ENCODE measurements at regions not wholly inside any gene's neighbourhood (a gene's known extent, or its start where the extent isn't known, plus 50 kb on each side); places are given as distances from the start of the nearest gene placed in this dataset.

DNA sequence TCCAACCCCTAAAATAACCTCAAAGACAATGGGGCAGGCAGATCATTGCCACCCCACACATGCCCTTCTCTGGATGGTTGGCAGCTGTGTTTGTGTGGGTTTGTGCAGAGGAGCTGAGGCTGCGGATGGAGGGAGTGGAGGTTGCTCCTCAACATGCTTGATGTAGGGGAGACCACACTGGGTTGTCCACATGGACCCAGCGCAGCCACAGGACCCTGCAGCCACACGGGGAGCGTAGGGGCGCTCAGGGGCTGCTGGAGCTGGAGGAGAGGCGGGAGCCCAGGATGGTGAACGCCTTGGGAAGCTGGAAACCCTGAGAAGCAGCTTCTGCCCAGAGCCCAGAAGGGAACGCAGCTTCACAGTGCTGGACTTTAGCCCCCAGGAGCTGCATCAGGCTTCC, 56.3 kb upstream of the TMEM18 start:
- Histone ChIP-seq H3K4me2 (no peak overlapping the region), H3K27me3 (ENCODE audit: insufficient read depth) (no peaks in the 10 kb centered on the region), H3K27ac (ENCODE audit: low read depth in 2 of 2, low read length in 1 of 2) (no peak overlapping the region), H3K36me3 (replicated peaks in 1 of 2; ENCODE audit: control insufficient read depth in 1 of 2, insufficient read depth in 2 of 2, low read length in 1 of 2) (no peaks in the 10 kb centered on the region), H3K4me1 (ENCODE audit: control insufficient read depth in 1 of 2, insufficient read depth in 2 of 2, low read depth in 1 of 2, low read length in 1 of 2) (peaks cover 0 to 1% of the 10 kb centered on the region in 2 experiments; a peak in 1 of 4 replicates), H3K9ac (no peak overlapping the region), H3K4me3 (ENCODE audit: low read depth in 2 of 2, low read length in 1 of 2) (no peak overlapping the region), H3K79me2 (ENCODE audit: insufficient read depth) (no peaks in the 10 kb centered on the region), H3K9me2 (no peaks in the 10 kb centered on the region), H2AFZ (ENCODE audit: low read depth) (no peak overlapping the region), H3F3A (replicated peaks; ENCODE audit: insufficient read depth) (peaks cover 3% of the 10 kb centered on the region), H4K20me1 (ENCODE audit: insufficient read depth) (no peaks in the 10 kb centered on the region), H3K9me3 (no peaks in the 10 kb centered on the region)
- DNase-seq: no peak
- POLR2A ChIA-PET: no interaction called here
- CTCF ChIA-PET: interaction anchor here (1.6 to 4.7 kb wide), 2 partner anchors 19 to 45 kb away, joined by 4 to 32 read pairs; no protein-coding TSS in a partner anchor
- no peak for TF ChIP-seq NFIC (IDR thresholded peaks at IDR 0.05; ENCODE audit: borderline replicate concordance)
- TF ChIP-seq FOSL2 (IDR thresholded peaks at IDR 0.05; ENCODE audit: borderline replicate concordance, low read depth): no peak
- TF ChIP-seq, protein P1, sequence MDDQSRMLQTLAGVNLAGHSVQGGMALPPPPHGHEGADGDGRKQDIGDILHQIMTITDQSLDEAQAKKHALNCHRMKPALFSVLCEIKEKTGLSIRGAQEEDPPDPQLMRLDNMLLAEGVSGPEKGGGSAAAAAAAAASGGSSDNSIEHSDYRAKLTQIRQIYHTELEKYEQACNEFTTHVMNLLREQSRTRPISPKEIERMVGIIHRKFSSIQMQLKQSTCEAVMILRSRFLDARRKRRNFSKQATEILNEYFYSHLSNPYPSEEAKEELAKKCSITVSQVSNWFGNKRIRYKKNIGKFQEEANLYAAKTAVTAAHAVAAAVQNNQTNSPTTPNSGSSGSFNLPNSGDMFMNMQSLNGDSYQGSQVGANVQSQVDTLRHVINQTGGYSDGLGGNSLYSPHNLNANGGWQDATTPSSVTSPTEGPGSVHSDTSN (IDR thresholded peaks at IDR 0.05): no peak
- TF ChIP-seq, protein P2, sequence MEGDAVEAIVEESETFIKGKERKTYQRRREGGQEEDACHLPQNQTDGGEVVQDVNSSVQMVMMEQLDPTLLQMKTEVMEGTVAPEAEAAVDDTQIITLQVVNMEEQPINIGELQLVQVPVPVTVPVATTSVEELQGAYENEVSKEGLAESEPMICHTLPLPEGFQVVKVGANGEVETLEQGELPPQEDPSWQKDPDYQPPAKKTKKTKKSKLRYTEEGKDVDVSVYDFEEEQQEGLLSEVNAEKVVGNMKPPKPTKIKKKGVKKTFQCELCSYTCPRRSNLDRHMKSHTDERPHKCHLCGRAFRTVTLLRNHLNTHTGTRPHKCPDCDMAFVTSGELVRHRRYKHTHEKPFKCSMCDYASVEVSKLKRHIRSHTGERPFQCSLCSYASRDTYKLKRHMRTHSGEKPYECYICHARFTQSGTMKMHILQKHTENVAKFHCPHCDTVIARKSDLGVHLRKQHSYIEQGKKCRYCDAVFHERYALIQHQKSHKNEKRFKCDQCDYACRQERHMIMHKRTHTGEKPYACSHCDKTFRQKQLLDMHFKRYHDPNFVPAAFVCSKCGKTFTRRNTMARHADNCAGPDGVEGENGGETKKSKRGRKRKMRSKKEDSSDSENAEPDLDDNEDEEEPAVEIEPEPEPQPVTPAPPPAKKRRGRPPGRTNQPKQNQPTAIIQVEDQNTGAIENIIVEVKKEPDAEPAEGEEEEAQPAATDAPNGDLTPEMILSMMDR (IDR thresholded peaks at IDR 0.05): no peak
- no peak for TF ChIP-seq RCOR1 (IDR thresholded peaks at IDR 0.05; ENCODE audit: low read length)
- no peak for TF ChIP-seq NRF1 (IDR thresholded peaks at IDR 0.05; ENCODE audit: low read depth, low read length)
- no peak for TF ChIP-seq GATA2 (CRISPR knock-in tag; IDR thresholded peaks at IDR 0.05)
- TF ChIP-seq SIN3A (IDR thresholded peaks at IDR 0.05; ENCODE audit: borderline replicate concordance, low read depth, low read length): no peak
- TF ChIP-seq MEF2A (IDR thresholded peaks at IDR 0.05; ENCODE audit: borderline replicate concordance, low read depth): no peak
- TF ChIP-seq TAF1 (IDR thresholded peaks at IDR 0.05; ENCODE audit: borderline replicate concordance, low read depth, low read length): no peak
- TF ChIP-seq, protein P3, sequence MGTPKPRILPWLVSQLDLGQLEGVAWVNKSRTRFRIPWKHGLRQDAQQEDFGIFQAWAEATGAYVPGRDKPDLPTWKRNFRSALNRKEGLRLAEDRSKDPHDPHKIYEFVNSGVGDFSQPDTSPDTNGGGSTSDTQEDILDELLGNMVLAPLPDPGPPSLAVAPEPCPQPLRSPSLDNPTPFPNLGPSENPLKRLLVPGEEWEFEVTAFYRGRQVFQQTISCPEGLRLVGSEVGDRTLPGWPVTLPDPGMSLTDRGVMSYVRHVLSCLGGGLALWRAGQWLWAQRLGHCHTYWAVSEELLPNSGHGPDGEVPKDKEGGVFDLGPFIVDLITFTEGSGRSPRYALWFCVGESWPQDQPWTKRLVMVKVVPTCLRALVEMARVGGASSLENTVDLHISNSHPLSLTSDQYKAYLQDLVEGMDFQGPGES (IDR thresholded peaks at IDR 0.05; ENCODE audit: low read depth, low read length): no peak
- no peak for TF ChIP-seq GABPA (IDR thresholded peaks at IDR 0.05; ENCODE audit: low read depth)
- WGBS (ENCODE audit: low lambda C conversion rate): 67% methylated on average over 6 of the region's 8 CpGs

DNA sequence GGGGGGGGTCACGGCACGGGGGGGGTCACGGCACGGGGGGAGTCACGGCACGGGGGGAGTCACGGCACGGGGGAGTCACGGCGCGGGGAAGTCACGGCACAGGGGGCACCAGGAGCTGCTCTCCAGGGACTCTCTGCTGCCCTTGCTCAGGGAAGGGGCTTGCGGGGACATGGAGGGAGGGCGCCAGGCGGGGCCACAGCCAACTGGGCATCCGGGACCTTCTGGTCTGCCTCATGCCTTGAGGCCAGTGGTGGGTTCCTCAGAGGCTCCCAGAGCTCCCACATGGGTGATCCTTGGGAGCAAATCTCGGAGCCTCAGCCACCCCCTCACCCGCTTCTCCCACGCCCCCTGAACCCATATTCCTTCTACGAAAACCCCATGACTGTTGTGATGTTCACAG, 55.8 kb upstream of the TMEM18 start:
- Histone ChIP-seq H2AFZ (ENCODE audit: low read depth) (no peak overlapping the region), H3K4me3 (ENCODE audit: low read depth in 2 of 2, low read length in 1 of 2) (no peak overlapping the region), H3K36me3 (replicated peaks in 1 of 2; ENCODE audit: control insufficient read depth in 1 of 2, insufficient read depth in 2 of 2, low read length in 1 of 2) (no peaks in the 10 kb centered on the region), H3K9ac (no peak overlapping the region), H4K20me1 (ENCODE audit: insufficient read depth) (no peaks in the 10 kb centered on the region), H3K4me1 (ENCODE audit: control insufficient read depth in 1 of 2, insufficient read depth in 2 of 2, low read depth in 1 of 2, low read length in 1 of 2) (no peaks in the 10 kb centered on the region; a peak in 1 of 4 replicates), H3F3A (replicated peaks; ENCODE audit: insufficient read depth) (peaks cover 3% of the 10 kb centered on the region), H3K27ac (ENCODE audit: low read depth in 2 of 2, low read length in 1 of 2) (no peak overlapping the region), H3K79me2 (ENCODE audit: insufficient read depth) (no peaks in the 10 kb centered on the region), H3K9me2 (no peaks in the 10 kb centered on the region), H3K9me3 (no peaks in the 10 kb centered on the region), H3K4me2 (no peak overlapping the region), H3K27me3 (ENCODE audit: insufficient read depth) (no peaks in the 10 kb centered on the region)
- WGBS (ENCODE audit: low lambda C conversion rate): 83% methylated on average over 11 of the region's 20 CpGs
- POLR2A ChIA-PET: no interaction called here
- TF ChIP-seq TCF12 (IDR thresholded peaks at IDR 0.05): no peak
- TF ChIP-seq RFX5 (IDR thresholded peaks at IDR 0.05; ENCODE audit: low read length): no peak
- DNase-seq: peak; percentile 54
- CTCF ChIA-PET: interaction anchor here (4.7 kb wide), 1 partner anchor 18 kb away, joined by 32 read pairs; no protein-coding TSS in a partner anchor
